ENCODE measurements at regions not wholly inside any gene's neighbourhood (a gene's known extent, or its start where the extent isn't known, plus 50 kb on each side); places are given as distances from the start of the nearest gene placed in this dataset.

DNA sequence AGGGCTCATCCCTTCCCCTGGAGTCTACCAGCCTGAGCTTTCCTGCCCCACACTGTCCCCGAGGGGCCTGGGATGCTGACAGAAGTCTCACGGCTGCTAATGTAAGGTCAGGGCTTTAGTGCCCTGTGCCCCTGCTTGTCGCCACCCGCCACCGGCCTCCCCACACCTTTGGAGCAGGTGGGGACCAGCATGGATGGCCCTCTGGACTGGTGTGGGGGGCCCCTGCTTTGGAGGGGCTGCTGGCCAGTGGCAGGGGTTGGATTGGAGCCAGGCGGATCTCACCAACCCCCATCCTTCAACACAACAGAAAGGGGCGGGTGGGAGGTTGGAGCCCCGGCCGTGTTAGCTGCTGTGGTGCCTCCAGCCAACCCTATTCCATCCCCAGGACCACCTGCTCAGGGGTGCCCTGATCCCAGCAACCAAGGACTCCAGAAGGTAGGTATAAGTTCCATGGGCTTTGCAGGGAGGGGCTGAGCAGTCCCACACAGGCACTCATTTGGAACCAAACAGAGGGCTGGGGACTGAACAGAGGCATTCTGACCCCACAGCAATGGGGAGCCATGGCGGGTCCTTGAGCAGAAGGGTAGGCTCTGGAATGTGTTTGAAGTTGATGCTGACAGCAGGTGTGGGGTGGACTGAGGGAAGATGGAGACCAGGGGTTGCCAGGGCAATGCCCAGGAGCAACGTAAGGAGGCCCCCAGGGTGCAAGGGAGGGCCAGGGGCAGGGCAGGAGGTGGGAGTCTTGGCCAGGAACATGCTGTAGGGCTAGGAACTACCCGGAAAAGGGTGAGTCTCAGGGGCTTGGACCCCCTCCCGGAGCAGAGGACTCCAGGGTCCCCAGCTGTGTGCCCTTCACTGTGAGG is 145.1 kb upstream of the C14orf180 start:
- FAIRE-seq: no peak

DNA sequence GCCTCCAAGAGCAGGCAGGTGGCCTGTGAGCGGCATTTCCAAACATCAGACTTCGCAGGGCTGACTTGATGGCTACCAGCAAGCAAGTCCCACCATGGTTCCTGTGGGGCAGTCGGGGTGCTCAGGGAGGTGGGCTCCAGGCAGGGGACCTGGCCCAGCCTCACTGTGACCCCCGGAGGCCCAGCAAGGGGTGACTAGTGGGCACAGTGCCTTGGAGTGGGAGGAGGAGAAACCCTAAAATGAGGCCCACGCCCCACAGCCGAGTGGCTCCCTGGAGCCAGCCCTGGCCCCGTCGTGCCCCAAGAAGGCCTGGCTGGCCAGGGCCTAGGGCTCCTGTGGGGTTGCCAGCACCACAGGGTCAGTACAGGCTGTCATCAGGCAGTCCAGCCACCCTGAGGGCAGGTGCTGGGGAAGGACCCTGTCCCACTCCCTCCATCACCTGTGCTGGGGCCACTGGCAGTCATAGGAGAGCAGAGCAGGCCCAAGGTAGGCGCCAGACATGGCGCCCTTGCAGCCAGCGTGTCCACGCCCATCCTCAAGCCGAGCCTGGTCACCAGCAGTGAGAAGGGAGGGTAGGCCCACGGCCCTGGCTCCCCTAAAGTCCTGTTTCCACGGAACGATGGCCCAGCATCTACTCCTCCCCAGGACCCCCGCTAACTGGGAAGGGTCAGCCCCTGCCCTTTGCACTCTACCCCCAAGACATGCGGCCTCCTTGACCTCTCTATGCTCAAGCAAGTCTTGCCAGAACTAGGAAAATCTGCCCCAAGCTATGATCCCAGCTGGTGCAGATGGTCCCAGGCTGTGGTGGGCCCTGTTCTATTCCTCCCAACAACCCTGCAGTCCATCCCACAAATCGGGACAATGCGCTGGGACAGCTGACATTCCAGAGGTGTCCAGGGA is 144.2 kb upstream of the C14orf180 start:
- DNase-seq (ENCODE audit: insufficient read length, low spot score) (no peak), FAIRE-seq (no peak)

More for the DNA sequence above, 145.1 kb upstream of the C14orf180 start:
- DNase-seq (ENCODE audit: insufficient read length, low spot score): no peak

DNA sequence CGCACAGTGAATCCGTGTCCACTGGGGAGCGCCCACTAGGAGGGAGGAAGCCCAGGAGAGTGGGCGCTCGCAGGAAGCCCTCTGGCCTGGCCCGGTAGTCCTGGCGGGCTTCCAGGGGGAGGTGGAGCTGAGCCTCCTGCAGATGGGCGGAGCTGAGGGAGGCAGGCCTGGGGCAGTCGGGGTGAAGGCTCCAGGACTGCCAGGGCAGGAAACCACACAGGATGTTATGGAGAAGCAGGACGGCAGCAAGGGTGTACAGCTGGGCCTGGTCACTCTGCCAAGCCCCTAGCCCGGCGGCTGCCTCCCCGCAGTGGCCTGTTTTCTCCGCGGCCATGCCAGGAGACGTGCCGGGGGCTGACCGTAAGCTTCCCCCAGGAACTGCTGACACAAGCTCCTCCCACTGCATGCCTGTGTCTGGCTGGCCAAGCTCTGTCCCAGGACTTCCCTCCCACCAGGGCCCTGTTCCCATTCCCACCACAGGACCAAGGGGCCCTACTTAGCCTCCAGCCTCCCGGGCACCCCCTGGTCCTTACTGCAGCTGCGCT is 143.4 kb upstream of the C14orf180 start:
- DNase-seq (ENCODE audit: insufficient read length, low spot score): no peak
- FAIRE-seq: no peak

DNA sequence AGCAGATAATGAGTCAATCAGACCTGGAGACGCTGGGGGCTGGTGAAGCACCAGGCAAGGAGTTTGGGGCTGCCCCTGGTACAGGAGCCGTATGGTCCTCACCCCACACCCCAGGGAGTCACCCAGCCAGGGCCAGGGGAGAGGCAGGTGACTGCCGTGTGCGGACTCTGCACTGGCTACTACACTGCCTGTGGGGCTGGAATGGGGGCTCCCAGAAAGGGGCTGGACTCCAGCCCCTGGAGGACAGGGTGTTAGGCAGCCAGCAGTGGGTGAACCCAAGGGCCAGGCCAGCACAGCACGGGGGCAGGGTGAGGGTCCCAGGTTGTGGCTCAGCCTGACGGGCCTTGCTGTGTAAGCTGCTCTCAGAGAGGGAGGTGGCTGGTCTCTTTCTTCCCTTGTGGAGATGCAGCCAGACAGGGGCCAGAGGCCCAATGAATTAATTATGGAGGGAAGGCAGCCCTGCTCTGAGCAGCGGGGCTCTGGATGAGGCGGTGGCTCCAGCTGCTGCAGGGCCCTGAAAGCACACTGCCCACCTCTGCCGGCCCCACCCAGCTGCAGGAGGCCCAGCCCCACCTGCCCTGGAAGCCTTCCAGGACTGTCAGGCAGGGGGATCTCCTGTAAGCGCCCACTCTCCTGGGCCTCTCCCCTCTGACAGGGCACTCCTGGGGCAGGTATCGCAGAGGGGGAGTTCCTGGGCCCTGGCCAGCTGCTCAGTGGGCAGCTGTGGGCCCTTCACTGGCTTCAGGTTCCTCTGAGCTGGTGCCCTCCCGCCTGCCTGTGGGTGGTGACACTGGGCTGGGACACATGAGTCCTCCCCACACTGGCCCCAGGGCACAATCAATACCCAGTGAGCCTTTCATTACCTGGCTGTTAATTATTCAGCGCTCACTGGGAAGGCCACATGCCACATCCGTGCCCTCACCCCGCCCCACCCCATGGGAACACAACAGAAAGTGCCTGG is 142.5 kb upstream of the C14orf180 start:
- DNase-seq (ENCODE audit: insufficient read length, low spot score) (no peak), FAIRE-seq (no peak)

DNA sequence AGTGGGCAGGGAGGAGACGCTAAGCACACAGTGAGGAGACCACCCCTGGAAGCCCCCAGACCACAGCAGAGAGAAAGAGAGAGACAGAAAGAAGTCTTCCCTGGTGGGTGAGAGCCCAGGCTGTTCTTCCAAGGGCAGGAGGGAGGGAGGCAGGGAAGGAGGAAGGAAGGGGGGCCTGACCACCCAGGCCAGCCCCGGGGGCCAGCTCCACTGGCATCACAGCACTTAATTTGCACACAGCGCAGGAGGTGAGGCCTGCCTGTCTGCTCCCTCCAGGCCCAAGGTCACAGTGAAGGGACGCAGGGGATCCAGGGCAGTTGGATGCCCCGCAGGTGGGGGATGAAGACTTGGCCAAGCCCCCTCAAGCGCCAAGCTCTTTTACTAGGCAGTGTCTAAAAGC is 141.9 kb upstream of the C14orf180 start:
- DNase-seq (ENCODE audit: insufficient read length, low spot score) (no peak), FAIRE-seq (no peak)

DNA sequence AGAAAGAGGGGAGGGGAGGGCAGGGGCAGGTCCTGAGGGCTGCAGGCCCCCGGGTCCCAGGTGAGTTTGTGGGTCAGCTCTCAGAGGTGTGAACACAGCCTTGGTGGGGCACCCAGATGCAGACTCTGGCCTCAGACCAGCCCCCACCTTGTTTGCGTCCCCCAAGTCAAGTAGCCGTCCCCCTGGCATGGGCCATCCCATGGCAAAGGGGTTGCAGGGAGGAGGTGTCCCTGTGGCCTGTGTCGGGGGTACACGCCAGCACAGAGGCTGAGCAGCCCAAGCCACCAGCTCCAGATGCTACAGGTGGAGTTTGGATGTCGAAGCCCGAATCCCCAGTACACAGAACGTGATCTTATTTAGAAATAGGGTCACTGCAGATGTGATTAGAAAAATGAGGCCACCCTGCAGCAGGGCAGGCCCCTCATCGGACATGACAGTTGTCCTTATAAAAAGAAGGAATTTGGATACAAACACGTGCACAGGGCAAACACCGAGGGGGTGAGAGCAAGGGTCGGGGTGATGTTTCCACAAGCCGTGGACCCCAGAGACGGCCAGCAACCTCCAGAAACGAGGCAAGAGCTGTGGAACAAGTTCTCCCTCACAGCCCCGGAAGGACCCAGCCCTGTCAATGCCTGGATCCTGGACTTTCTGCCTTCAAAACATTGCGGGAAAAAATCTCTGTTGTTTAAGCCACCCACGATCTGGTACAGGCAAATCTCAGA is 141.2 kb upstream of the C14orf180 start:
- no peak for DNase-seq (ENCODE audit: insufficient read length, low spot score)
- no peak for FAIRE-seq

DNA sequence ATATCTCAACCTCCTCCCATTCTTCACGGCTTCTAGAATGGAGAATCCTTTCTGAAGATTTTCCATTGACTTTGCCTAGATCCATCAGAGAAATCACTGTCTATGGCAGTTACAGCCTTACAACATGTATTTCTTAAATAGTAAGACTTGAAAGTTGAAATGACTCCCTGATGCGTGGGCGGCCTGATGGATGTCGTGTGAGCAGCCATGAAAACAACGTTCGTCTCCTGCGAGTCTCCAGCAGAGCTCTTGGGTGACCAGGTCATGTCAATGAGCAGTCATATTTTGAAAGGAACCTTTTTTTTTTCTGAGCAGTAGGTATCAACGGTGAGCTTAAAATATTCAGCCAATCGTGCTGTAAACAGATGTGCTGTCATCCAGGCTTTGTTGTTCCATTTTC is 139.9 kb upstream of the C14orf180 start:
- no peak for DNase-seq (ENCODE audit: insufficient read length, low spot score)
- FAIRE-seq: no peak

DNA sequence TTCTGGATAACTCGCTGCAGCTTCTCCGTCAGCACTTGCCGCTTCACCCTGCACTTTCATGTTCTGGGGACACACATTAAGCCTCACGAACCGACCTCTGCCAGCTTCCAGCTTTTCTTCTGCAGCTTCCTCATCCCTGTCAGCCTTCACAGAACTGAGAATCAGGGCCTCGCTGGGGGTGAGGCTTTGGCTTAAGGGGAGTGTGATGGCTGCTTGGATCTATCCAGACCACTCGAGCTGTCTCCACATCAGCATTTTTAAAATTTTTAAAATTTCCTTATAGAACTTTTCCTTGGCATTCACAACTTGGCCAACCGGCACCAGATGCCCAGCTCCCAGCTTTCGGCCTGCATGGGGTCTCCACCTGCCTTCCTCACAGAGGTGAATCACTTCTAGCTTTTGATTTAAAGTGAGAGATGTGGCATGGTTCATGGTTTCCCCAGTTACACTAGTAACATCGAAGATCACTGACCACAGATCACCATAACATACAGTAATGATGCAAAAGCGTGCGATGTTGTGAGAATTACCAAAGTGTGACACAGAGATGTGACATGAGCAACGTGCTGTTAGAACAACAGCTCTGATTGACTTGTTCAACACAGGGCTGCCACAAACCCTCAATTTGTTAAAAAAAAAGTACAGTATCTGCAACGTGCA is 139.1 kb upstream of the C14orf180 start:
- DNase-seq (ENCODE audit: insufficient read length, low spot score) (no peak), FAIRE-seq (no peak)

DNA sequence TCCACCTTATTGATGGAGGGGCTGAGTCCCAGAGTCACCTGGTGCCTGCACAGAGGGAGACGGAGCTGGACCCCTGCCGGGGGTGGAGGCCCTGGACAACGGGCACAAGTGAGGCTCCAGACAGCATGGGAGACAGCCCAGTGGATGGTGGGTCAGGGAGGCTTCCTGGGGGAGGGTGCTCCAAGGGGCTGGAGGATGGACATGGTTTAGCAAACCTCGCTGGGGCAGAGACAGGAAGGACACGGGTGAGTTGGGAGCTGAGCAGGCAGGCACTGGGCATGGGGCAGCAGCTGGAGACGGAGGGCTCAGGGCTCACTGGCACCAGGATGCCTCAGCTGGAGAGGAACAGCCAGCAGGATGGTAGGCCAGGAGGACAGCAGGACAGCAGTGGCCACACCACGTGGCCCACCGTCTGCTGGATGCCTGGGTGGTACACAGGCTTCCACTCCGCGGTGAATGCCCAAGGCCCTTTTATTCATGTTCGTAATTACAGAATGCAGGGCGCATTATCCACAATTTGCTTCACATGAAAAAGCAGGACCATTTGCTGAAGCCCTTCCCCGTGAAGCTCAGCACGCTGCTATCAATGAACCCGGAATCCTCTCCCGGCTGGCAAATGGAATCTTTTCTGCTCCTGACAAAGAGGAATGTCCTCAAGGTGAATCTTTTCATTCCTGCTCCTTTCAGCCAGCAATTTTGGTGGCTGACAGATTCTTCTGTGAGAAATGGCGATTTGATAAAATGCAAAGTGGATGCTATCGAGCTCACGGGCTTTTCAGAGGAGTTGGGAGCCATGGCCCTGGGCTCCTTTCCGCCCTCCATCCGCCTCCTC is 138.1 kb upstream of the C14orf180 start:
- FAIRE-seq (no peak), DNase-seq (ENCODE audit: insufficient read length, low spot score) (no peak)

DNA sequence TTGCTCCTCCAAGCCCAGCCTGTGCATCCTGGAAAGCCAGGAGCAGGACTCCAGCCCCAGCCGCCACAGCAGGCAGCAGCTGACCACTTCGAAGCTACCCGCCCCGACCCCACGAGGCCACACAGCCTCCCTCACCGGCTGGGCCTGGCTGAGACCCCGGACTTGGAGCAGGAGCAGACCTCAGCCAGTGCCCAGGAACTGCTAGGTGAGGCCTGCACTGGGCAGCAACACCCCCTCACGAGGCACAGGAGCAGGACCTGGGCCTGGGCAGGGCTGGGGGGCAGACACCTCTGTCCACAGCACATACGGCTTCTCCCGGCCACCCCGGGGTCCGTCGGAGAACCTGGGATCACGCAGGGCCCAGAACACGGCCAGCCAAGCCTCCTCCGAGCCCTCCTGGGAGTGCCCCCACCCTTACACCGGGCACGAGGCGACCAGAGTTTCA is 137.4 kb upstream of the C14orf180 start:
- DNase-seq (ENCODE audit: insufficient read length, low spot score) (no peak), FAIRE-seq (no peak)

DNA sequence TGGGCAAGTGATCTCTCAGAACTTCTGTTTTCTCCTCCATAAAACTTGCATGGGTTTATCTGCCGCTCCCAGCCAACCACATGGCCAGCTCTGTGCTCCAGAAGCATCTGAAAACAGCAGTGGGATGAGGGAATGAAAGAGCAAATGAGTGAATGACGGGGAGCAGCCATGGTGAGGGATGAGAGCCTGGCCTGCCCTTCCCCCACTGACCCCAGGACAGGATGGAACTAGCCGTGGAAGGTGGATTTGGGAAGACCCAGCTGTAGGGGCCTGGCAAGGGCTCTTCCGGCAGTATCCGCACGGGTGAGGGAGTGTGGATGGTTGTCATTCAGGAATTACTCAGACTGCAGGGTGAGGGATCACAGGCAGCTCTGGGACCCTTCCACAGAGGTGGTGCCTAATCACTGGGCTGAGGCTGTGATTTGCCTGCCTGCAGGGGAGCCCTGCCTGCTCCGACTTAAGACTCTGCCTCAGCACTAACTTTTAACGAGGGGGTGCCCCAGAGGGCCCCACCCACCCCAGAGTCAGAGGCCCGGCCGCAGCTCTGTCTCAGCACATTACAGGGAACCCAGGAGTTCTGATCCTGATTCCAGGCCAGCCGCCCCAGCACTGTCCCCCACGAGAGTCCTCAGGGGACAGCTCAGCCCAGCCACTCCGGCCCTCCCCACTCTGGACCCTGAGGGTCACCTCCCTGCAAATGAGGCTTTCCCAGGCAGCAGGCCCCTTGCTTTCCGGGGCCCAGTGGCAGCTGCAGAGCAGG is 136.8 kb upstream of the C14orf180 start:
- DNase-seq (ENCODE audit: insufficient read length, low spot score) (no peak), FAIRE-seq (no peak)

DNA sequence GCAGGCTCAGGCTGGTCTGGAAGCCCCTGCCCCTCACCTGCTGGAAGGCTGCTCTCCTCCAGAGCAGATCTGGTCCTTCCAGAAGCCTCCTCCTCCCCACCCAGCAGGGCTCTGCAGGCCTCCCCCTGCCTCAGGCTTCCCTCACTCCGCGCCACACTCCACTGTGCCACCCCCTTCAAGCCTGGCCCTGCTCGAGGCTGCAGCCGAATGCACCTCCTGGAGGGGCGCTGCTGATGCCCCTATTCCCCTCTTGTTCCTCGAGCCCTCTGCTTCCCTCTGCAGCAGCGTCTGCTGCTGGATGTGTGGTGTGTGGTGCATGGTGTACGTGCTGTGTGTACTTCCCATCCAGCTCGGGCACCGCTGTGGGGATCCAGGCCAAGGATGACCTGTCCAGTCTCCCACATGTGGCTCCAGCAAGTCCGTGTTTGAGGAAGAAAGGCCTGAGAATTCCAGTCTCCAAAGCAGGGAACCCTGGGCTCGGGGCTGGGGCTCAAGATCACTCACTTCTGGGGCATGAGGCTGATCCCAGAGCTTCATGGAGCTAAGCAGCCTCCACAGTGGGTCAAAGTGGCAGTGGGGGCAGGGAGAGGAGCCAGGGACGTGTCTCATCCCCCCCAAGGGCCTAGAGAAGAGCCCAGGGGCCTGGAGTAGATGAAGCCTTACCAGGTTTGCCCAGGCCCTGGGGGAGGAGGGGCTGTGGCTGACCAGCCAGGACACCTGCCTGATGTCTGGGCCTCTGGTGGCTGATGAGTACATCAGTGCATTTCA is 136.0 kb upstream of the C14orf180 start:
- FAIRE-seq: no peak
- DNase-seq (ENCODE audit: insufficient read length, low spot score): no peak

DNA sequence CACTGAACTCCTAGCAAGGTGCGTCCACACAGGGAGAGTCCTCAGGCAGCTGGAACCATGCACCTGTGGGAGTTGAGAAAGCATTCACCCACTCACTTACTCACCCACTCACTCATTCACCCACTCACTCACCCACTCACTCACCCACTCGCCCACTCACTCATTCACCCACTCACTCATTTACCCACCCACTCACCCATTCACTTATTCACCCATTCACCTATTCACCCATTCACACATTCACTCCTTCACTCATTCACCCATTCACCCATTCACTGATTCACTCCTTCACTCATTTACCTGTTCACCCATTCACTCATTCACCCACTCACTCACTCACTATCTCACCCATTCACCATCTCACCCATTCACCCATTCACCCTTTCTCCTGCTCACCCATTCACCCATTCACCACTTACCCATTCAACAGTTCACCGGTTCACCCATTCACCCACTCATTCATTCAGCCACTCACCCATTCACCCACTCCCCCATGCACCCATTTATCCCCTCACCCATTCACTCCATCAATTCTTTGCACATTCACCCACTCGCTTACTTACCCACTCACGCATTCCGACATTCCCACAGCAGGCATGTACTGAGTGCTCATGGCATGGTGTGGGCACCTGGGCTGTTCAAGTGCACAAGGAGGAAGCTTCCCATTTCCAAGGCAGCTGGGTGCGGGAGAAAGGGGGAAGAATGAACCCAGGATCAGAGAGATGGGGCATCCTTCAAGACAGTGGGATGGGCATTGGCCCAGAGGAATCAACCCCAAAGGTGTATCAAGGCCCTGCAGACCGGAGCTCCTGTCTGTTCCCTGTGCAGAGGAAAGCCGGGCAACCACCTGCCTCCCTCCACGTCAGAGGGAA is 135.2 kb upstream of the C14orf180 start:
- FAIRE-seq: peak; percentile 96
- DNase-seq (ENCODE audit: insufficient read length, low spot score): no peak

DNA sequence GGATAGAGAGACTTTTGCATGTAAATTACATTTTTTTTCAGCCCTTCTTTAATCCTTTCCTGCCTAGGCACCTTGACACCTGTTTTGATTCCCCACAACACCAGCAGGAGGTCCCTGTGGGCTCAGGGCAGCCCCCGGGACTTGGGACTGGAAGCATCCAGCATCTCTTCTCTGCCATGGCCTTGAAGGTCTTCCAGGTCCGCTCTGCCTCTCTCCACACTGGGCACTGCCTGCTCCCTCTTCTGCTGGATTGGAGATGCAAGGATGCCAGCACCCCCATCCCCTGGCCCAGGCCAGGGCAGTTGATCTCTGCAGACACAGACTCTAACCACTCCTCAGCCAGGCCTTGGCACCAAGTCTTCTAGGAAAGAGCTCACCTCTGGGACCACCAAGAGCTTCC is 134.5 kb upstream of the C14orf180 start:
- FAIRE-seq (no peak), DNase-seq (ENCODE audit: insufficient read length, low spot score) (no peak)

DNA sequence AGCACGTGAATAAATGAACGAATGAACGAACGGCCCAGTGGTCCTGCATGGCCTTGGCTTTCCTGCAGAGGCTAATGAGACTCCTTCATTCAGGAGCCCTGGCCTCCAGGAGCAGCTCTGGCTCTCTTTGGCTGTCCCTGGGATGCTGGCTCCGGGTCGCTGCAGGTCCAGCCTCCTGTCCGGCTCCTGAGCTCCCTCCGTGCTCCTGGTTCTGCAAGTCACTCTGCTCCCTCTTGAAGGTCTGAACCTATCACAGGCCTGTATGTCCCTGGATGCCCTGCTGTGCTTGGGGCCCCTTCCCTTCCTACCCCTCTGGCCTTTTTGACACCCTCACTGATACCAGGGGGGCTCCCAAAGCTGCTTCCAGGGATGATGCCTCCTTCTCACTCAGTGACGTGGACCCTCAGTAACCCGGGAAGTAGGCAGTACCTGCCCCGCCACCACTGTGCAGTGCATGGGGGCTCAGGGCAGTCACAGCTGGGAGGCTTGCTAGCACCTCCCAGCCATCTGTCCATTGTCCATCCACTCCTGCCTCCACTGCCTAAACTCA is 133.7 kb upstream of the C14orf180 start:
- no peak for FAIRE-seq

More for the DNA sequence above, 133.7 kb upstream of the C14orf180 start:
- DNase-seq (ENCODE audit: insufficient read length, low spot score): no peak

Measured in HTR-8/SVneo (cell line).